T-helper 1 cell treated with Interleukin-12 subunit alpha and Interleukin-12 subunit beta and Interleukin-4 antibody, amounts not matched to agents 30 ng/mL and 1 ng/mL, for 36 hours (primary cell): ENCODE measurements at regions not wholly inside any gene's neighbourhood (a gene's known extent, or its start where the extent isn't known, plus 50 kb on each side); places are given as distances from the start of the nearest gene placed in this dataset.

Source experiments
- intact Hi-C: fragments of 100-400 bp; cut with micrococcal nuclease; formaldehyde crosslinking; loops from one replicate; pipeline ENCODE4 v1.15.1; 2024

GRCh38 chr13:23947893-23948292 lies 50.6 kb upstream of the C1QTNF9B start:
- intact Hi-C loops, result no loop called here

GRCh38 chr13:23949200-23949599 lies 51.9 kb upstream of the C1QTNF9B start:
- intact Hi-C loops, result no loop called here

DNA sequence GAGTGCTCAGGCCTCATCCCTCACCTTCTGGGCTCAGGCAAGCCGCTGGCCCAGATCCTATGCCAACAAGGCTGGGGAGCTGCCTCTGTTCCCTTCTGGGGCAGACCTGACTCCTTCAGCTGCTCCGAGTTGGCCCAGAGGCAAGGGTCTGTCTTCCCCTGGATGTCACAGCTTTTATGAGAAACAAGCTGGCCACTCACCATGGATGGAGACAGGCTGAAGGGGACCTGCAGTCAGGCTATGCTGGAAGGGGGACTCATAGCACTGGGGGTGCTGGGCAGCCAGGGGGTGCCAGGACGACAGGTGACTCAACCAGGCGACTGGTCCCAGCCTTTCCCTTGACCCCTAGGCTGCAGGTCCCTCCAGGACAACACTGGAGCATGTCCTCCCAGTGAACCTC lies 52.4 kb upstream of the C1QTNF9B start:
- intact Hi-C loops, result no loop called here

- intact Hi-C loops, result no loop called here
Measured at GRCh38 chr13:23950736-23951510, 53.6 kb upstream of the C1QTNF9B start.

DNA sequence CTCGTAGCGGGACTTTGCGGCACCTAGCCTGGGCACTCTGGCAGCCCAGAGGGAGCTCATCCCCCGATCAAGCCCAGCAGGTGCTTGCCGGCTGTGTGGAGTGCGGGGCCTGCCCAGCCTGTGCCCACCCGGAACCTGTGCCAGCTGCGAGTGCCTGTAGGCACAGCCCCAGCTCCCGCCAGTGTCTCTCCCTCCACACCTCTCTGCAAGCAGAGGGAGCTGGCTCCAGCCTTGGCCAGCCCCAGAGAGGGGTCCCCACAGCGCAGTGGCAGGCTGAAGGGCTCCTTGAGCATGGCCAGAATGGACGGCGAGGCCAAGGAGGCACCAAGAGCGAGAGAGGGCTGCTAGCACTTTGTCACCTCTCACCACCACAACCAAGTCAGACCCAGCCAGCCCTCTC lies 55.5 kb upstream of the C1QTNF9B start:
- intact Hi-C loops, result no loop called here

GRCh38 chr13:23953860-23954512 lies 56.7 kb upstream of the C1QTNF9B start:
- intact Hi-C loops, result no loop called here

GRCh38 chr13:23955064-23955463 lies 57.8 kb upstream of the C1QTNF9B start:
- intact Hi-C loops, result no loop called here

DNA sequence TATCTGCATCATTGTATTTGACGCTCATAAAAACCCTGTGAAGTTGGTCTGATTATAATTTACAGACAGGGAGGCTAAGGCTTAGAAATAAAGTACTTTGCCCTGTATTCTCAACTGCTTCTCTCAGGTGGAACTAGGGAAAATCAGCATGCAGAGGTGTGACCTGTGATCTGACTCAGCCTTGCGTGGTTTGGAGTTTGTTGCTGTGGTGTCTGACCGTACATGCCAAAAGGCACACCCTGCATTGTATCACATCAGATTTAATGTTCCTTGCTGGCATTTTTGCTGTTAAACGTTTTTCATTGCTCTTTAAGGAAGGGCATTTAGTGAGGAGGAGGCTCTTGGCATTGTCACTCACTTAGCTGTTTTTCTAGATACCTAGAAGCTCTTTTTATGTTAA lies 58.8 kb upstream of the C1QTNF9B start:
- intact Hi-C loops, result loop anchor here (1.0 kb wide), 1 partner anchor 8 kb away; no protein-coding TSS in a partner anchor

GRCh38 chr13:23957981-23958380 lies 60.7 kb upstream of the C1QTNF9B start:
- intact Hi-C loops, result no loop called here

GRCh38 chr13:23959231-23959862 lies 62.0 kb upstream of the C1QTNF9B start:
- intact Hi-C loops, result no loop called here

DNA sequence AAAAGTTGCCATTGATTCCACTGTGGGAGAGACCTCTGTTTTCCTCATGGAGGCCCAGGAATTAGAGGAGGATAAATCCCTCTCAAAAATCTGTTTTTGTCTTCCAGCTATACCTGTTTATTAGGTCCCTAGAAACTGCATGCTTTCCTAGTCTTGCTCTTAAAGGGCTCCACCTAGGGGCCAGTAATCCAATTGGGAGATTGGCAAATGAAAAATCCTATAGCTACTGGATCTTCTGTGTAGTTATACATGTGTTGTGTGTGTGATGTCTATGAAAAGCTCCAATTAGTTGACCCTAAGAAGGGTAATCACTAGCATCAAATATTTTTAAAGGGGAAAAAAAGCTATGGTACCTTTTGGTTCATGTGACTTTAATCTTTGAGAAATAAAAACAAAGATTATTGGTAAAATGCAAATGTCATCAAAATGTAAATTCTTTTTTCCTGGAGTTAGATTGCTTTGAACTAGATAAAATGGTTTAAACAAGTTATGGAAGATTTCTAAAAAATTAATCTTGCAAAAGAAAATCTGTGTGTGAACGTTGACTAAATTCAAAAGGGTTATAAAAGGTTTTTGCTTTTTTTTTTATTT lies 63.4 kb upstream of the C1QTNF9B start:
- intact Hi-C loops, result loop anchor here (1.0 to 10.0 kb wide), 3 partner anchors 39 to 636 kb away; no protein-coding TSS in a partner anchor

DNA sequence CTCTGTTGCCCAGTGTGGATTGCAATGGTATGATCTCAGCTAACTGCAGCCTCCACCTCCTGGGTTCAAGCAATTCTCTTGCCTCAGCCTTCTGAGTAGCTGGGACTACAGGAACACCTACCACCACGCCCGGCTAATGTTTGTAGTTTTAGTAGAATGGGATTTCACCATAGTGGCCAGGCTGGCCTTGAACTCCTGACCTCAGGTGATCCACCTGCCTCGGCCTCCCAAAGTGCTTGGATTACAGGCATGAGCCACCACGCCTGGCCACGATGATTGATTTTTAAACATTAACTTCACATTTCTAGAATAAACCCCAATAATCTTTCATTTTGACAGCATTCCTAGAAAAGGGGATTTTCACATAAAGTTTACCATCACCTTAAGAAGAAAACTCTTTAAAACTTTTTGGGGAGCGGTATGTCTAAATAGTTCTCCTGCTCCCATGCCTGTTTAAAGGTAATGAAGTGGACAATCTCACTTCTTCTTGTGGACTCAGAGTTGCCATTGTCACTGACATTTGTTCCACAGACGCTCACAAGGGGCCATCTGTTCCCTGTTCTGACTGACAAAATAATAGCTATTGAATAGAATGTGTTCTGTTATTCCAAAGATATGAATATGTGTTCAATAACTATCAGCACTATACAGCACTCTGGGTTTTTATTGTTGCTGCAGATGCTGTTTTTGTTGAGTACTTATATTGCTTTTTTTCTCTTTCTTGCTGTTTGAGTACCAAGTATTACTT lies 66.1 kb upstream of the C1QTNF9B start:
- intact Hi-C loops, result loop anchor here (5.0 to 10.0 kb wide), 2 partner anchors 59 to 639 kb away; no protein-coding TSS in a partner anchor

GRCh38 chr13:23963947-23964346 lies 66.6 kb upstream of the C1QTNF9B start:
- intact Hi-C loops, result loop anchor here (1.0 to 10.0 kb wide), 3 partner anchors 8 to 639 kb away; no protein-coding TSS in a partner anchor

DNA sequence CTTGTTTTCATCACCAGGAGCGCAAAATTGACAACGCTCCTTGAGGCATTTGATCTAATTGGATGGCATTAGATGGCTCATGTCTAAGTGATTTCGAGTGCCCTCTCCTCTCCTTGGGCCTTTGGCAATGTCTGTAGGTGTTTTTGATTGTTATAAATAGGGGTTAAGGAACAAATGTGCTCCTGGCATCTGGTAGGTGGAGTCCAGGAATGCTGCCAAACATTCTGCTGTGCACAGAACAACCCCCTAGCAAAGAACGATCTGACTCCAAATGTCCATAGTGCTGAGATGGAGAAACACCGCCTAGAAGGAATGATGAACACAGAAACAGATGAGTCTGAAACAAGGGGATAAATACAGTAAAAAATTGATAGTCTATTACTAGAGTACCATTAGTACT lies 68.0 kb upstream of the C1QTNF9B start:
- intact Hi-C loops, result loop anchor here (10.0 kb wide), 1 partner anchor 641 kb away; no protein-coding TSS in a partner anchor

DNA sequence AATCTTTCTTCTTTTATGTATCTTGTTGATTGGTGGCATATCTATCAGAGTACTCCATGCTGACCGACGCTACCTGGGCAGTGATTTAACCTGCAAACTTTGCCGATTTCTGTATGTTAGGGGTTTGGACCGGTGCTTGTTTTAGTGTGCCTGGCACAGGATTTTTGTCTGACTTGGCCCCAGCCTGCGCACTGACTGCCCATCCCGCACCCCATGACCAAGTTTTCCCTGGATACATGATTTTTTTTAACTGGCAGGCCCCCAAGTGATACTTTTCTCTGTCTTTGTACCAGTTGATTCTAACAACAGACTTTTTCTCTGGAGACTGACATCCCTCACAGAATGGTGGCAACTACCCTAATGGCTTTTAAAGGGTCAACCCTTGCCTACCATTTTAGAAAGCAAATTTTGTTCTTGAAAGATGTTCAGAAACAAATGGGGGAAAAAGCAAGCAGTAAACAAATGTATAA lies 69.0 kb upstream of the C1QTNF9B start:
- intact Hi-C loops, result loop anchor here (1.0 to 10.0 kb wide), 14 partner anchors 14 to 957 kb away; partner anchors contain the start of genes MIPEP, PARP4 and SPATA13

DNA sequence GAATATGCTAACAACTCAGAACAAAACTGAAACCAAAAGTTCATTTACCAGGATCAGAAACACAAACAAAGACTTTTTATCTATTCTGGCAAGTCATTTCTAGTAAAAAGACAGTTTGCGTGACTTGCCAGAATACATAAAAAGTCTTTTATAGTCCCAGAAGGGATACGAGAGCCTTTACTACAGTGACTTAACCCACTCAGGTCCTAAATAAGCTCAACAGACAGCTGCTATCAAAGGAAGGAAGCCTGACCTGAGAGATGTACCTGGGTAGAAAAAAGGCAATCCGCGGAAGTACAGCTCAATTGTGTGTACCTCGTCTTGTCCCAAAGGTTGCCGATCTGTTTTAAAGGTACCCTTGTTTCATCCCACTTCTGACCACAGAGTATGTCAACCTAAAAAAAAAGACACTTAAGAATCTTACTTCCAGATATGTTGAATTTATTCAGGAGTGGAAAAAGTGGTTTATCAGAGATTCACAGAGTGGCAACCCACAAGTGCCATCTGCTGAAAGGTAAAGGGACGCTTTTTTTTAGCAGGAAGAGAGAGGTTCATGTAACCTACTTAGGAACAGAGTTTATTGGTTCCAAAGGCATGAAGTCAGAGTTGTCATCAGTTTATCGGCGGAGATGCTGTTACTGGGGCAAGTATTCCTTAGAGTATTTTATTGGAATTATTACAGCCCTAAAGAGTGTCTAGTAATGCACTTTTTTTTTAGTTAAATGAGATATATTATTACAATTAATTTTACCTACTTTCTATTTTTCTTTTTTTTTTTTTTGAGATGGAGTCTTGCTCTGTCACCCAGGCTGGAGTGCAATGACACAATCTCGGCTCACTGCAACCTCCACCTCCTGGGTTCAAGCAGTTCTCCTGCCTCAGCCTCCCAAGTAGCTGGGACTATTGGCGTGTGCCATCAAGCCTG lies 69.7 kb upstream of the C1QTNF9B start:
- intact Hi-C loops, result loop anchor here (1.0 to 10.0 kb wide), 14 partner anchors 13 to 956 kb away; partner anchors contain the start of genes MIPEP, PARP4 and SPATA13

DNA sequence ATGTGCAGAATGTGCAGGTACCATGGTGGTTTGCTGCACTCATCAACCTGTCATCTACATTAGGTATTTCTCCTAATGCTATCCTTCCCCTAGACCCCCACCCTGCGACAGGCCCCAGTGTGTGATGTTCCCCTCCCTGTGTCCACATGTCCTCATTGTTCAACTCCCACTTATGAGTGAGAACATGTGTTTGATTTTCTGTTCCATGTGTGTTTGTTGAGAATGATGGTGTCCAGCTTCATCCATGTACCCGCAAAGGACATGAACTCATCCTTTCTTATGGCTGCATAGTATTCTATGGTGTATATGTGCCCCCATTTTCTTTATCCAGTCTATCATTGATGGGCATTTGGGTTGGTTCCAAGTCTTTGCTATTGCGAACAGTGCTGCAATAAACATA lies 70.5 kb upstream of the C1QTNF9B start:
- intact Hi-C loops, result loop anchor here (2.0 to 10.0 kb wide), 7 partner anchors 71 to 955 kb away; partner anchors contain the start of gene PARP4

GRCh38 chr13:23969647-23970046 lies 72.3 kb upstream of the C1QTNF9B start:
- intact Hi-C loops, result loop anchor here (10.0 kb wide), 1 partner anchor 645 kb away; no protein-coding TSS in a partner anchor
